ENCODE measurements at regions not wholly inside any gene's neighbourhood (a gene's known extent, or its start where the extent isn't known, plus 50 kb on each side); places are given as distances from the start of the nearest gene placed in this dataset.
"Not testable (repeated sequence)": the region's sequence is repeated elsewhere in the genome, so short reads cannot be mapped to it uniquely, and the experiment has no call there.

- no peak for DNase-seq (ENCODE audit: low read depth, low spot score)
Observed at GRCh38 chr14:46433381-46433780, 218.2 kb downstream of the RPL10L start.

GRCh38 chr14:46432516-46432915, 219.1 kb downstream of the RPL10L start:
- peak; percentile 9 for DNase-seq (ENCODE audit: low read depth, low spot score)

- DNase-seq (ENCODE audit: low read depth, low spot score) = no peak
Observed at GRCh38 chr14:46417066-46417465, 234.5 kb downstream of the RPL10L start.

DNA sequence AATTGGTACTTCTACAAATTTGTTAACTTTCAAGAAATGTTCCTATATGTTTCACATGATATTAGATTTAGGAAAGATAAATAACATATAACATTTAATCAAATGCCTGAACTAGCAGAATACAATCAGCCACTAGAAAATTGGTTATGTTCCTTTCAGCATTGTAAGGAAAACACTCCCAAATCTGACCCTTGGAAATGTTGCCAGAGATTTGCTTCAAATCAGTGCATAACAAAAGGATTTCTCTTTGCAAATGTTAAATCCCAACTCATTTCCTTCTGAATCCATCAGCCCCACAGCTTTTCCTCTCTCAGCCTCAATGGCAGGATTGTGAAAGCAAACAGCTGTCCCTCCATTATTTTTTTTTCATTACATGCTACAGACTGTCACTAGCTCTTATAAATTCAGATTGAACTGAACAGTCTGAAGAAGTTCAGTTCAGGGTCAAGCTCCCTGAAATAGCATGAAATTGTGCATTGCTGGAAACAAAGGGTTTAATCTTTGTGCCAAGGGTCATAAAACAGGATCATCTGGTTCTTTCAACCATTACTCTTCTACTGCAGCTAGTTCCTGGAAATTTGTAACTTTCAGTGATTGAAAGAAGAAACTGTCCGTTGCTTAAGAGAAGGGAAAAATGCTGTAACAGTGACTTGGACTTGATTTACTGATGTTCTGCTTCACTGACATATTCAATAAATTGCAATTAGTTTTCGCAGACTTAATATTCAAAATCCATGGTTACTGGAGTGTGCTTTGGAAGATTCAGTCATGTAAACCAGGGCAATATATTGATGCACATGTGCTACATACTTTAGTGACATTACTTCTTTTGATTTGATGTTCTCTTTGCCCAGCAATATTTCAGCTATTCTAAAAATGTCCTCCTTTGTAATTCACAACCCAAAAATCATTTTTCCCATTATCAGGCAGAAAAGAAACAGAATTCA, 246.4 kb downstream of the RPL10L start:
- no peak for DNase-seq (ENCODE audit: low read depth, low spot score)

GRCh38 chr14:46402001-46402690, 249.4 kb downstream of the RPL10L start:
- not testable (repeated sequence) for DNase-seq (ENCODE audit: low read depth, low spot score)

DNA sequence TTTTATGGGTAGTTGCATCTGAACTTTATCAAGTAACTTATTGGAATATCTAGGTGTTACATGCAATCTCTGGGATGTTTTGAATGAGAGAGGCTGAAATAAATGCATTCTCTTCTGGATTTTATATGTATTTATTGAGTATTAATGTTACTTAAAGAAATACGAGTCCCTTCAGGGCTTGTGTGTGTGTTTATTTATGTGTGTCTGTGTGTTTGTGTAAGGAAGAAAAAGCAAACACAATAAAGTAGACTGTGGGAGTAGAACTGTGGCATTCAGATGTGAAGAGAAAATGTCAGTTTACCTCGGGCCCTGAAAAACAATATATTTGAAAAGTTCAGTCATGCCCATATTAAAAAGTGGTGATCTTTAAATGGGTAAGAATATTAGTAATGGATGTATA, 250.5 kb downstream of the RPL10L start:
- DNase-seq (ENCODE audit: low read depth, low spot score) = no peak

- no peak for DNase-seq (ENCODE audit: low read depth, low spot score)
Observed at GRCh38 chr14:46399049-46399448, 252.5 kb downstream of the RPL10L start.

DNA sequence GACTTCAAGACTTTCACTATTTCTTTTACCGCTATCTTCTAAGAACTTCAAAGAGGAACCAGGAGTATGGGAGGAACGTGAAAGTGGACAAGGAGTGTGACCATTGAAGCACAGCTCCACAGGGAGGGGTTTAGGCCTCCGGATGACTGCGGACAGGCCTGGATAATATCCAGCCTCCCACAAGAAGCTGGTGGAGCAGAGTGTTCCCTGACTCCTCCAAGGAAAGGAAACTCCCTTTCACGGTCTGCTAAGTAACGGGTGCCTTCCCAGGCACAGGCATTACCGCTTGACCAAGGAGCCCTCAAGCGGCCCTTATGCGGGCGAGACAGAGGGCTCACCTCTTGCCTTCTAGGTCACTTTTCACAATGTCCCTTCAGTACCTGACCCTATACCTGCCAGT, 267.0 kb downstream of the RPL10L start:
- DNase-seq (ENCODE audit: low read depth, low spot score) = no peak

- no peak for DNase-seq (ENCODE audit: low read depth, low spot score)
Observed at GRCh38 chr14:46381674-46382073, 269.9 kb downstream of the RPL10L start.

GRCh38 chr14:46378248-46378647, 273.3 kb downstream of the RPL10L start:
- DNase-seq (ENCODE audit: low read depth, low spot score) = no peak

DNA sequence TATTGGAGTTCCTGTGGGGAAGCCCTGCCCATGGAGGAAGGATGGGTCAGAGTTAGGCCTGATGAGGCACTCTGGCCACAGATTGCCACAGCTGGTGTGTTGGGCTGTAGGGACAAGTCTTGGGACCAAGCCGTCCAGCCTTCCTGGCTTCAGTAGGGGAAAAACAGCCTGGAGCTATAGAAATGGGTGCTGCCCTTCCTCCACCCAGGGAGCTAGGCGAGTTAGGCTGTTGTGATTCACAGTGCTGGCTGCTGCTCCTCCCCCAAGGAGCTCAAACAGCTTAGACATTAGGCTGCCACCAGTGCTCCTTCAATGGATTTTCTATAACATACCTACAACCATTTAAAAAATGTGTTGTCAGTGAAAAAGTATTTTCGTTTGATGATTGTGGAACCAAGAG, 274.3 kb downstream of the RPL10L start:
- DNase-seq (ENCODE audit: low read depth, low spot score) = no peak

GRCh38 chr14:46369391-46369790, 282.2 kb downstream of the RPL10L start:
- DNase-seq (ENCODE audit: low read depth, low spot score) = no peak

GRCh38 chr14:46368275-46368674, 283.3 kb downstream of the RPL10L start:
- DNase-seq (ENCODE audit: low read depth, low spot score) = no peak

DNA sequence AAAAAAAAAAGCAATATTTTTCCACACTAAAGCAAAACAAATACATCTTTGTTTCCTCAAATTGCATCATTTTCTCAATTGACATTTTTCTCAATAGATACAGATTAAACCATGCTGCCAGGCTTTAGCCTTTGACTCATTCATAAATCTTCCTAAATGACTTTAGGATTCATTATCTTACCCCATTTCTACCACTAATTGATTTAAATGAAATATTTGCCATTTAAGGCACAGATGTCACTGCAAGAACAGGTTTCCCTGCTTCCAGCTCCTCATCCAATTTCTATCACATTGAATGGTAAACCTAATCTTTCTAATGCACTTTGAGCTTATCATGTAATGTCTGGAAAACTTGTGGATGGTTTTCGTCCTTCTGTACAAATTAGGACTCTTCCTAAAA, 298.7 kb downstream of the RPL10L start:
- DNase-seq (ENCODE audit: low read depth, low spot score) = no peak

- DNase-seq (ENCODE audit: low read depth, low spot score) = peak; percentile 33
Observed at GRCh38 chr14:46344327-46344937, 307.1 kb downstream of the RPL10L start.

DNA sequence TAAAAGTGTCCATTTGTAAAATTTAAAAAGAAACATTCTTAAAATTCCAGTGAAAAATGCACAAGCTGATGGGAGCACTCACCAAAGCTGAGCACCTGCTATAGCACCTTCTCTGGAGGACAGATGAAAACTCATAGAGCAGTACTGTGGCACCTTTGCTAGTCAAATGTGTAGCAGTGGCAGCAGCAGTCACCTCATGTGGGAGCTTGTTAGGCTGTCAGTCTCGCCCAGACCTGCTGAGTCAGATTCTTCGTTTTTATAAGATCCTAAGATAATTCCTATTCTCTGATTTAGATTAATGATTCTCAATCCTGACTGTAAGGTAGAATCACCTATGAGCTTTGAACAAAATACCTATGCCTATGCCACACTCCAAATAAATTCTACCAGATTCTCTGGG, 325.8 kb downstream of the RPL10L start:
- DNase-seq (ENCODE audit: low read depth, low spot score) = no peak

DNA sequence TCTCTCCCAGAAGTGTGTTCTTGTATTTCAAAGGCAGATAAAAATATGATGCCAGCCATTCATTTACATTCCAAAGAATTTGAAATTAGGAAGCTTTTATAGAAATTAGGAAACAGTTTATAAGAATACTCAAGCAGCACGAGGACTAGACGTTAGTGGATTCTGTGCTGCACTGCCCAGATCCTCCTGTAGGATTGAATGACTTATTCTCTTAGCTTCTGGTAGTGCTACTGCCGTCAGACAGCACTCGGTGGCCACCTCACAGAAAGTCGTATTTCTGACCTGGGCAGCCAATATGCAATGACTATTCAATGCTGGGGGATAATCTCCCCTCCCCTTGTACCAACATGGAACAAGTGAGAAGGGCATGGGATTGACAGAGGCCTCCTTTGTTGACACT, 326.4 kb downstream of the RPL10L start:
- no peak for DNase-seq (ENCODE audit: low read depth, low spot score)

GRCh38 chr14:46323404-46323762, 328.2 kb downstream of the RPL10L start:
- DNase-seq (ENCODE audit: low read depth, low spot score) = no peak

GRCh38 chr14:46322730-46323403, 328.7 kb downstream of the RPL10L start:
- no peak for DNase-seq (ENCODE audit: low read depth, low spot score)

DNA sequence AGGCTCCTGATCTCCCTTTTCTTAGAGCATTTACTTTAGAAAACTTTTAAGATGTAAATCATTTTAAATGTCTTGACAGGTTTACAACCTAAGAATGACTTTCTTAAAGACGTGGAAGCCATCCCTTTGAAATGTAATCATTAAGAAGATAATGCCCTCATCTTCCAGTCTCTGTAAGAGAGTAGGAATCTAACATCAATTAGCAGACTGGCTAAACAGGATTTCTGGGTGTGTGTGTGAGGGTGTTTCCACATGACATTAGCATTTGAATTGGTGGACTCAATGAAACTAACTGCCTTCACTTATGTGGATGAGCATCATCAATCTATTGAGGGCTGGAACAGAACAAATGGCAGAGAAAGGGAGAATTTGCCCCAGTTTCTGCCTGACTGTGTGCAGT, 329.5 kb downstream of the RPL10L start:
- DNase-seq (ENCODE audit: low read depth, low spot score) = peak; percentile 83

DNA sequence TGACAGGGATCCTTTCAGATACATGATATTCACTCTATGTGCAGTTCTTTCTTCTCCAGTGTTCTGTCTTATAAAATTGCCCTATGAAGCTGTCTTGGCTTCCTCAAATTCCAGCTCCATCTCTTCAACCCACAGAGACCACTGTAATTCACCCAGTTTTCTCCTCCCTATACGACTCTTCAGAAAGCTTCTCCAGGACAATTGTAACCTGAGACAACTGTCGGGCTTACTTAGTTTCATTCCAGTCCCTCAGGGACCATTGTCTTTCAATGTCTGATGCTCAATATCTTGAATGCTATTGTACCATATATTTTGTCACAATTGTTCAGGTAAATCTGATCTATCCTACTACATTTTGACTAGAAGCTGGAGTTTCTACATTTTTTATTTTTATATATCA, 345.3 kb downstream of the RPL10L start:
- DNase-seq (ENCODE audit: low read depth, low spot score) = no peak

- DNase-seq (ENCODE audit: low read depth, low spot score) = no peak
Observed at GRCh38 chr14:46300765-46301164, 350.8 kb downstream of the RPL10L start.
